IMR-90 (cell line): ENCODE measurements at regions not wholly inside any gene's neighbourhood (a gene's known extent, or its start where the extent isn't known, plus 50 kb on each side); places are given as distances from the start of the nearest gene placed in this dataset.
A peak's percentile ranks its signal among the peaks of the same experiment; 100 is the strongest.

Experiments
- ATAC-seq: fragments of 200-7000 bp; cut with Tn5 transposase; 2 replicates; pipeline ENCODE4 v1.9.1; 2020; ENCODE audit warnings: low read depth, mild to moderate bottlenecking, moderate library complexity
- BruUV-seq: library from RNA; stranded (reverse); fragments of 400-500 nt; replicated peaks from 2 replicates; lab custom pipeline; 2021; lab: Mats Ljungman, UMichigan
- CTCF ChIA-PET: fragments of 300-600 bp; formaldehyde crosslinking; extraction: SDS; loops from one replicate; lab custom pipeline; 2021; ENCODE audit warnings: antibody characterized with exemption; lab: Yijun Ruan, JAX
- POLR2A ChIA-PET: fragments of 300-600 bp; sonication (Branson Sonifier 250); formaldehyde crosslinking; loops from one replicate; lab custom pipeline; 2022; ENCODE audit warnings: antibody characterized with exemption; ENCODE audit not compliant: unreplicated experiment; lab: Charles Lee
- DNase-seq: peaks from one replicate; pipeline ENCODE4 v3.0.0; 2013
- H2AFZ ChIP-seq: replicated peaks from 2 replicates; pipeline ENCODE3; 2013; ENCODE audit warnings: low read length, mild to moderate bottlenecking; ENCODE audit not compliant: poor library complexity
- H2AK5ac ChIP-seq: 2 replicates; pipeline ENCODE4 v1.6.1; 2013; ENCODE audit warnings: low read depth, low read length, inconsistent platforms
- H2AK9ac ChIP-seq: replicated peaks from 2 replicates; pipeline ENCODE3; 2013; ENCODE audit warnings: mild to moderate bottlenecking, low read depth, low read length, moderate library complexity; ENCODE audit not compliant: poor library complexity
- H2BK120ac ChIP-seq: 2 replicates; pipeline ENCODE4 v1.6.1; 2013; ENCODE audit warnings: low read depth, low read length, inconsistent platforms
- H2BK15ac ChIP-seq: 3 replicates; pipeline ENCODE4 v1.6.1; 2013; ENCODE audit warnings: low read depth, low read length, inconsistent platforms
- H2BK20ac ChIP-seq: 2 replicates; pipeline ENCODE4 v1.6.1; 2013; ENCODE audit warnings: low read depth, mild to moderate bottlenecking, inconsistent platforms, low read length, moderate library complexity
- H2BK5ac ChIP-seq: 2 replicates; pipeline ENCODE4 v1.6.1; 2013; ENCODE audit warnings: mild to moderate bottlenecking, low read depth, low read length, inconsistent platforms; ENCODE audit not compliant: poor library complexity, severe bottlenecking
- H3K14ac ChIP-seq: replicated peaks from 2 replicates; pipeline ENCODE4 v1.6.1; 2013; ENCODE audit warnings: low read depth, low read length, inconsistent platforms
- H3K18ac ChIP-seq: 2 replicates; pipeline ENCODE4 v1.6.1; 2013; ENCODE audit warnings: low read depth, low read length, control low read depth
- H3K23ac ChIP-seq: 2 replicates; pipeline ENCODE4 v1.6.1; 2013; ENCODE audit warnings: low read depth, low read length, inconsistent platforms
- H3K27ac ChIP-seq: 2 replicates; pipeline ENCODE4 v1.5.1; 2013; ENCODE audit warnings: mild to moderate bottlenecking, control low read depth, low read length; ENCODE audit not compliant: insufficient read depth
- H3K27me3 ChIP-seq: 2 replicates; pipeline ENCODE4 v1.6.1; 2013; ENCODE audit warnings: low read length; ENCODE audit not compliant: control insufficient read depth, insufficient read depth
- H3K36me3 ChIP-seq: 2 replicates; pipeline ENCODE4 v1.6.1; 2013; ENCODE audit warnings: low read length, mixed read lengths; ENCODE audit not compliant: control insufficient read depth, insufficient read depth
- H3K4ac ChIP-seq: 2 replicates; pipeline ENCODE4 v1.6.1; 2013; ENCODE audit warnings: low read depth, low read length, inconsistent platforms
- H3K4me1 ChIP-seq: 2 replicates; pipeline ENCODE4 v1.6.1; 2013; ENCODE audit warnings: low read length, mixed read lengths; ENCODE audit not compliant: control insufficient read depth, insufficient read depth
- H3K4me2 ChIP-seq: 2 replicates; pipeline ENCODE4 v1.6.1; 2013; ENCODE audit warnings: low read depth, mild to moderate bottlenecking, control low read depth, low read length, moderate library complexity
- H3K4me3 ChIP-seq: 2 replicates; pipeline ENCODE4 v1.5.1; 2013; ENCODE audit warnings: low read depth, mild to moderate bottlenecking, control low read depth, low read length, moderate library complexity; ENCODE audit not compliant: insufficient read depth
- H3K56ac ChIP-seq: 2 replicates; pipeline ENCODE4 v1.6.1; 2013; ENCODE audit warnings: low read length, inconsistent platforms; ENCODE audit not compliant: insufficient read depth; ENCODE audit errors: extremely low read depth
- H3K79me1 ChIP-seq, 2 experiments: 2 replicates each; pipeline ENCODE4 v1.6.1; 2013; ENCODE audit warnings: low read length in 2 of 2, inconsistent platforms in 1 of 2, low read depth in 1 of 2
- H3K9ac ChIP-seq: 2 replicates; pipeline ENCODE4 v1.6.1; 2013; ENCODE audit warnings: low read depth, low read length, control low read depth
- H3K9me1 ChIP-seq: 2 replicates; pipeline ENCODE4 v1.6.1; 2013; ENCODE audit warnings: low read length, inconsistent platforms; ENCODE audit not compliant: insufficient read depth
- H3K9me3 ChIP-seq: 2 replicates; pipeline ENCODE4 v1.6.1; 2013; ENCODE audit warnings: low read length; ENCODE audit not compliant: control insufficient read depth, insufficient read depth
- H4K20me1 ChIP-seq: 2 replicates; pipeline ENCODE4 v1.6.1; 2013; ENCODE audit warnings: low read length, inconsistent platforms; ENCODE audit not compliant: insufficient read depth
- H4K5ac ChIP-seq: 2 replicates; pipeline ENCODE4 v1.6.1; 2013; ENCODE audit warnings: mild to moderate bottlenecking, low read depth, low read length, control low read depth
- H4K8ac ChIP-seq, 2 experiments: 2 replicates each; pipeline ENCODE4 v1.6.1; 2013; ENCODE audit warnings: low read depth in 2 of 2, low read length in 2 of 2, control low read depth in 1 of 2, inconsistent platforms in 1 of 2
- H4K91ac ChIP-seq: 2 replicates; pipeline ENCODE4 v1.6.1; 2013; ENCODE audit warnings: low read depth, low read length, inconsistent platforms; ENCODE audit not compliant: insufficient read depth
- BHLHE40 ChIP-seq: fragments of 150-350 bp; IDR thresholded peaks from 2 replicates; pipeline ENCODE4 v1.6.1; 2016; ENCODE audit warnings: mild to moderate bottlenecking, low read depth, low read length
- CEBPB ChIP-seq: IDR thresholded peaks from 2 replicates; pipeline ENCODE4 v1.6.1; 2012; ENCODE audit warnings: low read depth, low read length, improper control_type of control experiment
- CHD1 ChIP-seq: IDR thresholded peaks from 2 replicates; pipeline ENCODE4 v1.6.1; 2012; ENCODE audit warnings: low read depth, low read length, improper control_type of control experiment
- FOS ChIP-seq: fragments of 150-350 bp; IDR thresholded peaks from 2 replicates; pipeline ENCODE4 v1.6.1; 2016; ENCODE audit warnings: low read depth, low read length
- MAFK ChIP-seq: IDR thresholded peaks from 2 replicates; pipeline ENCODE4 v1.6.1; 2012; ENCODE audit warnings: low read depth, low read length, improper control_type of control experiment
- NFE2L2 ChIP-seq: fragments of 150-350 bp; IDR thresholded peaks from 2 replicates; pipeline ENCODE4 v1.6.1; 2016; ENCODE audit warnings: low read depth, mild to moderate bottlenecking, low read length
- RAD21 ChIP-seq: IDR thresholded peaks from 2 replicates; pipeline ENCODE4 v1.6.1; 2012; ENCODE audit warnings: low read length, improper control_type of control experiment
- SMC3 ChIP-seq: fragments of 150-350 bp; IDR thresholded peaks from 2 replicates; pipeline ENCODE4 v1.6.1; 2016; ENCODE audit warnings: low read depth, mild to moderate bottlenecking, antibody characterized with exemption, low read length, moderate library complexity
- WGBS, 2 experiments: methylation state at CpG; one replicate each; pipeline versions ENCODE4 v1.1.5 to v1.1.7; 2013; ENCODE audit warnings: missing lambda C conversion rate in 2 of 2; ENCODE audit not compliant: insufficient read length in 1 of 2; ENCODE audit errors: extremely low coverage in 2 of 2; 5-methylcytosine and 5-hydroxymethylcytosine counted together
- dilution Hi-C: fragments of 300-500 bp; cut with HindIII; formaldehyde crosslinking; loops from one replicate; pipeline ENCODE4 v1.14.3; 2018; ENCODE audit warnings: low sequenced_read_pairs; ENCODE audit not compliant: unreplicated experiment
- in situ Hi-C: fragments of 300-500 bp; cut with MboI; formaldehyde crosslinking; loops from 3 replicates; pipeline ENCODE4 v1.14.3; 2019; ENCODE audit warnings: low sequenced_read_pairs, inconsistent platforms, mixed read lengths
- intact Hi-C: fragments of 100-400 bp; cut with micrococcal nuclease; formaldehyde crosslinking; loops from 2 replicates; pipeline ENCODE4 v1.10.0; 2022
- TF ChIP-seq, protein P1 (sequence below): fragments of 150-350 bp; IDR thresholded peaks from 2 replicates; pipeline ENCODE4 v1.6.1; 2016; ENCODE audit warnings: low read depth, mild to moderate bottlenecking, low read length, moderate library complexity, borderline replicate concordance
- TF ChIP-seq, protein P2 (sequence below): fragments of 150-350 bp; IDR thresholded peaks from 2 replicates; pipeline ENCODE4 v1.6.1; 2017; ENCODE audit warnings: mild to moderate bottlenecking, antibody characterized with exemption, low read length, low read depth
- TF ChIP-seq, protein P3 (sequence below): conservative IDR thresholded peaks from 2 replicates; pipeline ENCODE4 v1.5.1; 2012; ENCODE audit warnings: mild to moderate bottlenecking, low read depth, low read length, improper control_type of control experiment

DNA sequence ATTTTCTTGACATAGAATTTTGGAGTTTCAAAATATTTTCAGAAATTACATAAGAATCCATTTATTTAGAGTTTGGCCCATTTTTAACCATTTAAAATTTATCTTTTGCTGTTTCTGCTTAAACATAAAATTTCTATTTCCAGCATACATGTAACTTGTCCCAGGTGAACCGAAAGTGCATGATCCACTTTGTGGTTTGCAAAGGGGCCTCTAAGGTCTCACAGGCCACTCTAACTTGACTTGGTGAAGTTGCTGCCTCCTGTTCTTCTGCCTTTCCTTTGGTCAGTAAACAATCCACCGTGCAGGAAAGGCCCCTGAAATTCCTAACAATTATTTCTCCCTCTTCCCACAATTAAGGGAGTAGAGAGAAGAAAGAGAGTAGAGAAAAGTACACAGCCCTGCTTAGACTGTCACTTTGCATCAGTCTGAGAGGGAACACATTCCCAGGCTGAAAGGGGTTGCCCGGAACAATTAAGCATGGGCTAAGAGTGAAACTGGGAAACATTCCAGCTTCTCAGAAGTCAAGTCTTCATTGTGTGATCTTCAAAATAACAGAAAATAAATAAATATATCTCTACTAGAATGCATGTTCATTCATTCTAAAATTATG is 79.5 kb upstream of the SEMA3A start:
- Histone ChIP-seq H2BK120ac (peak overlapping the region; percentile 78), H3K36me3 (no peaks in the 10 kb centered on the region), H3K56ac (no peak overlapping the region), H3K9me3 (peaks cover 4% of the 10 kb centered on the region; the same call in 1 of the 2 replicates), H3K18ac (peak overlapping the region; percentile 72; the same call in 1 of the 2 replicates), H4K8ac (peak overlapping the region; percentile 1 to 18; a peak in 1 of 4 replicates), H3K9ac (no peak overlapping the region; the same call in 1 of the 2 replicates), H2BK5ac (no peak overlapping the region), H4K5ac (no peak overlapping the region), H3K23ac (peak overlapping the region; percentile 84; the same call in 1 of the 2 replicates), H2AK5ac (no peak overlapping the region), H3K79me1 (no peaks in the 10 kb centered on the region; a peak in 1 of 4 replicates), H3K27me3 (no peaks in the 10 kb centered on the region), H3K4me1 (0 out of 2 replicates have a peak, but pooled peaks cover 3% of the 10 kb centered on the region), H2BK15ac (peak overlapping the region; percentile 47; the same call in 1 of the 3 replicates), H3K27ac (no peak overlapping the region), H4K91ac (no peak overlapping the region), H2AK9ac (no peak overlapping the region), H3K4ac (peak overlapping the region; percentile 62), H4K20me1 (no peaks in the 10 kb centered on the region), H2BK20ac (peak overlapping the region; percentile 8), H3K4me2 (peak overlapping the region; percentile 90), H3K14ac (peak overlapping the region; percentile 88), H3K4me3 (no peak overlapping the region), H3K9me1 (peaks cover 4% of the 10 kb centered on the region; the same call in 1 of the 2 replicates), H2AFZ (peak overlapping the region; percentile 56)
- BruUV-seq: no TSS peak
- in situ Hi-C loops (no loop called here), intact Hi-C loops (no loop called here), dilution Hi-C loops (no loop called here)
- ChIA-PET POLR2A (no interaction called here), CTCF (no interaction called here)
- WGBS, 2 experiments: no CpG with 5 or more reads among the region's 3 CpGs
- ATAC-seq (0 out of 2 replicates have a peak, but pooled peaks have one; percentile 17), DNase-seq (peak; percentile 10)
- TF ChIP-seq SMC3: no peak
- no peak for TF ChIP-seq RAD21
- TF ChIP-seq NFE2L2: no peak
- TF ChIP-seq BHLHE40: no peak
- TF ChIP-seq, protein P1, sequence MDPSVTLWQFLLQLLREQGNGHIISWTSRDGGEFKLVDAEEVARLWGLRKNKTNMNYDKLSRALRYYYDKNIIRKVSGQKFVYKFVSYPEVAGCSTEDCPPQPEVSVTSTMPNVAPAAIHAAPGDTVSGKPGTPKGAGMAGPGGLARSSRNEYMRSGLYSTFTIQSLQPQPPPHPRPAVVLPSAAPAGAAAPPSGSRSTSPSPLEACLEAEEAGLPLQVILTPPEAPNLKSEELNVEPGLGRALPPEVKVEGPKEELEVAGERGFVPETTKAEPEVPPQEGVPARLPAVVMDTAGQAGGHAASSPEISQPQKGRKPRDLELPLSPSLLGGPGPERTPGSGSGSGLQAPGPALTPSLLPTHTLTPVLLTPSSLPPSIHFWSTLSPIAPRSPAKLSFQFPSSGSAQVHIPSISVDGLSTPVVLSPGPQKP: no peak
- TF ChIP-seq CHD1: no peak
- TF ChIP-seq CEBPB: no peak
- TF ChIP-seq, protein P2, sequence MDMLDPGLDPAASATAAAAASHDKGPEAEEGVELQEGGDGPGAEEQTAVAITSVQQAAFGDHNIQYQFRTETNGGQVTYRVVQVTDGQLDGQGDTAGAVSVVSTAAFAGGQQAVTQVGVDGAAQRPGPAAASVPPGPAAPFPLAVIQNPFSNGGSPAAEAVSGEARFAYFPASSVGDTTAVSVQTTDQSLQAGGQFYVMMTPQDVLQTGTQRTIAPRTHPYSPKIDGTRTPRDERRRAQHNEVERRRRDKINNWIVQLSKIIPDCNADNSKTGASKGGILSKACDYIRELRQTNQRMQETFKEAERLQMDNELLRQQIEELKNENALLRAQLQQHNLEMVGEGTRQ: no peak
- no peak for TF ChIP-seq MAFK
- TF ChIP-seq, protein P3, sequence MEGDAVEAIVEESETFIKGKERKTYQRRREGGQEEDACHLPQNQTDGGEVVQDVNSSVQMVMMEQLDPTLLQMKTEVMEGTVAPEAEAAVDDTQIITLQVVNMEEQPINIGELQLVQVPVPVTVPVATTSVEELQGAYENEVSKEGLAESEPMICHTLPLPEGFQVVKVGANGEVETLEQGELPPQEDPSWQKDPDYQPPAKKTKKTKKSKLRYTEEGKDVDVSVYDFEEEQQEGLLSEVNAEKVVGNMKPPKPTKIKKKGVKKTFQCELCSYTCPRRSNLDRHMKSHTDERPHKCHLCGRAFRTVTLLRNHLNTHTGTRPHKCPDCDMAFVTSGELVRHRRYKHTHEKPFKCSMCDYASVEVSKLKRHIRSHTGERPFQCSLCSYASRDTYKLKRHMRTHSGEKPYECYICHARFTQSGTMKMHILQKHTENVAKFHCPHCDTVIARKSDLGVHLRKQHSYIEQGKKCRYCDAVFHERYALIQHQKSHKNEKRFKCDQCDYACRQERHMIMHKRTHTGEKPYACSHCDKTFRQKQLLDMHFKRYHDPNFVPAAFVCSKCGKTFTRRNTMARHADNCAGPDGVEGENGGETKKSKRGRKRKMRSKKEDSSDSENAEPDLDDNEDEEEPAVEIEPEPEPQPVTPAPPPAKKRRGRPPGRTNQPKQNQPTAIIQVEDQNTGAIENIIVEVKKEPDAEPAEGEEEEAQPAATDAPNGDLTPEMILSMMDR: no peak
- no peak for TF ChIP-seq FOS
